ENCODE measurements at regions not wholly inside any gene's neighbourhood (a gene's known extent, or its start where the extent isn't known, plus 50 kb on each side); places are given as distances from the start of the nearest gene placed in this dataset.
"Not testable (repeated sequence)": the region's sequence is repeated elsewhere in the genome, so short reads cannot be mapped to it uniquely, and the experiment has no call there.

GRCh38 chr5:124831687-124832240 lies 85.3 kb upstream of the ZNF608 start:
- no peak overlapping the region for H3K27ac ChIP-seq (ENCODE audit: low read depth, low read length)
- no peak for TF ChIP-seq CTCF (conservative IDR thresholded peaks at IDR 0.05)
- Mint-ChIP-seq H3K9me3 (peaks cover 44% of the 10 kb centered on the region), H3K4me1 (peaks cover 7% of the 10 kb centered on the region), H3K27ac (no peak overlapping the region), H3K4me3 (no peak overlapping the region), H3K36me3 (ENCODE audit: low read depth) (peaks cover 8% of the 10 kb centered on the region), H3K27me3 (ENCODE audit: insufficient read depth) (no peaks in the 10 kb centered on the region)
- H3K27me3 ChIP-seq (ENCODE audit: control insufficient read depth, insufficient read depth, low read length, poor library complexity, severe bottlenecking): no peaks in the 10 kb centered on the region
- peaks cover 40% of the 10 kb centered on the region for H3K9me3 ChIP-seq (ENCODE audit: control insufficient read depth, low read length)
- H3K9ac ChIP-seq (ENCODE audit: extremely low read depth, low read length, poor library complexity, severe bottlenecking): no peak overlapping the region
- H3K36me3 ChIP-seq (ENCODE audit: control insufficient read depth, insufficient read depth, low read length): no peaks in the 10 kb centered on the region
- H3K4me3 ChIP-seq (ENCODE audit: low read length): no peak overlapping the region
- no peaks in the 10 kb centered on the region for H3K4me1 ChIP-seq (ENCODE audit: control insufficient read depth, insufficient read depth, low read length)
- DNase-seq: no peak

GRCh38 chr5:124832510-124832909 lies 86.1 kb upstream of the ZNF608 start:
- no peak overlapping the region for H3K4me3 Mint-ChIP-seq
- Histone ChIP-seq H3K27me3 (ENCODE audit: control insufficient read depth, insufficient read depth, low read length, poor library complexity, severe bottlenecking) (no peaks in the 10 kb centered on the region), H3K4me3 (ENCODE audit: low read length) (peak overlapping the region; percentile 8), H3K9me3 (ENCODE audit: control insufficient read depth, low read length) (peaks cover 42% of the 10 kb centered on the region), H3K4me1 (ENCODE audit: control insufficient read depth, insufficient read depth, low read length) (no peaks in the 10 kb centered on the region), H3K9ac (ENCODE audit: extremely low read depth, low read length, poor library complexity, severe bottlenecking) (no peak overlapping the region), H3K27ac (ENCODE audit: low read depth, low read length) (no peak overlapping the region), H3K36me3 (ENCODE audit: control insufficient read depth, insufficient read depth, low read length) (no peaks in the 10 kb centered on the region)
- no peaks in the 10 kb centered on the region for H3K27me3 Mint-ChIP-seq (ENCODE audit: insufficient read depth)
- no peak for DNase-seq
- H3K9me3 Mint-ChIP-seq: peaks cover 47% of the 10 kb centered on the region
- TF ChIP-seq CTCF (conservative IDR thresholded peaks at IDR 0.05): no peak
- H3K4me1 Mint-ChIP-seq: peaks cover 7% of the 10 kb centered on the region
- no peak overlapping the region for H3K27ac Mint-ChIP-seq
- H3K36me3 Mint-ChIP-seq (ENCODE audit: low read depth): peaks cover 10% of the 10 kb centered on the region

- H3K36me3 ChIP-seq (ENCODE audit: control insufficient read depth, insufficient read depth, low read length); H3K27me3 Mint-ChIP-seq (ENCODE audit: insufficient read depth); H3K4me3 Mint-ChIP-seq; H3K27ac ChIP-seq (ENCODE audit: low read depth, low read length); H3K27me3 ChIP-seq (ENCODE audit: control insufficient read depth, insufficient read depth, low read length, poor library complexity, severe bottlenecking); H3K9ac ChIP-seq (ENCODE audit: extremely low read depth, low read length, poor library complexity, severe bottlenecking); H3K4me1 ChIP-seq (ENCODE audit: control insufficient read depth, insufficient read depth, low read length); H3K4me3 ChIP-seq (ENCODE audit: low read length); H3K27ac Mint-ChIP-seq; DNase-seq; H3K36me3 Mint-ChIP-seq (ENCODE audit: low read depth); H3K4me1 Mint-ChIP-seq: not testable (repeated sequence)
- WGBS, 2 experiments (ENCODE audit: insufficient coverage in 1 of 2, insufficient read length in 1 of 2): 97% methylated on average over 2 of the region's 2 CpGs; no CpG with 5 or more reads in 1 of the 2 experiments
- H3K9me3 ChIP-seq (ENCODE audit: control insufficient read depth, low read length): peaks cover 42% of the 10 kb centered on the region
- H3K9me3 Mint-ChIP-seq: peaks cover 47% of the 10 kb centered on the region
These were observed 89.9 kb upstream of the ZNF608 start for GRCh38 chr5:124836314-124836713.

- TF ChIP-seq CTCF (conservative IDR thresholded peaks at IDR 0.05): no peak
- no peaks in the 10 kb centered on the region for H3K36me3 ChIP-seq (ENCODE audit: control insufficient read depth, insufficient read depth, low read length)
- peaks cover 18% of the 10 kb centered on the region for H3K9me3 ChIP-seq (ENCODE audit: control insufficient read depth, low read length)
- no peak for DNase-seq
- Mint-ChIP-seq H3K36me3 (ENCODE audit: low read depth) (peaks cover 10% of the 10 kb centered on the region), H3K4me1 (no peaks in the 10 kb centered on the region), H3K4me3 (no peak overlapping the region), H3K27ac (no peak overlapping the region), H3K27me3 (ENCODE audit: insufficient read depth) (no peaks in the 10 kb centered on the region), H3K9me3 (peaks cover 25% of the 10 kb centered on the region)
- no peaks in the 10 kb centered on the region for H3K4me1 ChIP-seq (ENCODE audit: control insufficient read depth, insufficient read depth, low read length)
- H3K27me3 ChIP-seq (ENCODE audit: control insufficient read depth, insufficient read depth, low read length, poor library complexity, severe bottlenecking): no peaks in the 10 kb centered on the region
- no peak overlapping the region for H3K4me3 ChIP-seq (ENCODE audit: low read length)
- H3K9ac ChIP-seq (ENCODE audit: extremely low read depth, low read length, poor library complexity, severe bottlenecking): no peak overlapping the region
- no peak overlapping the region for H3K27ac ChIP-seq (ENCODE audit: low read depth, low read length)
These were observed 93.0 kb upstream of the ZNF608 start for GRCh38 chr5:124839371-124839998.
